GM13977 (cell line): ENCODE measurements at regions not wholly inside any gene's neighbourhood (a gene's known extent, or its start where the extent isn't known, plus 50 kb on each side); places are given as distances from the start of the nearest gene placed in this dataset.

Source experiments
- DNase-seq: peaks from one replicate; pipeline ENCODE4 v3.0.0; 2012; ENCODE audit warnings: low spot score
- in situ Hi-C: fragments of 300-500 bp; cut with MboI; formaldehyde crosslinking; loops from one replicate; pipeline ENCODE4 v1.12.0; 2022; ENCODE audit warnings: low sequenced_read_pairs, low pct_unique_long_range_greater_than_20kb, mixed read lengths, inconsistent platforms; ENCODE audit not compliant: unreplicated experiment
- TF ChIP-seq, protein P1 (sequence below): IDR thresholded peaks from 2 replicates; pipeline ENCODE4 v1.5.1; 2012; ENCODE audit warnings: mild to moderate bottlenecking, control low read depth; ENCODE audit not compliant: insufficient read depth; ENCODE audit errors: extremely low read depth, missing control alignments

GRCh38 chr1:68615312-68615711 is 118.4 kb upstream of the DEPDC1 start:
- no peak for DNase-seq
- TF ChIP-seq, protein P1, sequence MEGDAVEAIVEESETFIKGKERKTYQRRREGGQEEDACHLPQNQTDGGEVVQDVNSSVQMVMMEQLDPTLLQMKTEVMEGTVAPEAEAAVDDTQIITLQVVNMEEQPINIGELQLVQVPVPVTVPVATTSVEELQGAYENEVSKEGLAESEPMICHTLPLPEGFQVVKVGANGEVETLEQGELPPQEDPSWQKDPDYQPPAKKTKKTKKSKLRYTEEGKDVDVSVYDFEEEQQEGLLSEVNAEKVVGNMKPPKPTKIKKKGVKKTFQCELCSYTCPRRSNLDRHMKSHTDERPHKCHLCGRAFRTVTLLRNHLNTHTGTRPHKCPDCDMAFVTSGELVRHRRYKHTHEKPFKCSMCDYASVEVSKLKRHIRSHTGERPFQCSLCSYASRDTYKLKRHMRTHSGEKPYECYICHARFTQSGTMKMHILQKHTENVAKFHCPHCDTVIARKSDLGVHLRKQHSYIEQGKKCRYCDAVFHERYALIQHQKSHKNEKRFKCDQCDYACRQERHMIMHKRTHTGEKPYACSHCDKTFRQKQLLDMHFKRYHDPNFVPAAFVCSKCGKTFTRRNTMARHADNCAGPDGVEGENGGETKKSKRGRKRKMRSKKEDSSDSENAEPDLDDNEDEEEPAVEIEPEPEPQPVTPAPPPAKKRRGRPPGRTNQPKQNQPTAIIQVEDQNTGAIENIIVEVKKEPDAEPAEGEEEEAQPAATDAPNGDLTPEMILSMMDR, result no peak
- in situ Hi-C loops, result no loop called here

- in situ Hi-C loops, result no loop called here
- DNase-seq, result no peak
- TF ChIP-seq, protein P1, result no peak
These were observed 121.1 kb upstream of the DEPDC1 start for GRCh38 chr1:68617942-68618341.

- in situ Hi-C loops, result no loop called here
- TF ChIP-seq, protein P1, result no peak
- DNase-seq, result no peak
These were observed 123.7 kb upstream of the DEPDC1 start for GRCh38 chr1:68620571-68620970.

DNA sequence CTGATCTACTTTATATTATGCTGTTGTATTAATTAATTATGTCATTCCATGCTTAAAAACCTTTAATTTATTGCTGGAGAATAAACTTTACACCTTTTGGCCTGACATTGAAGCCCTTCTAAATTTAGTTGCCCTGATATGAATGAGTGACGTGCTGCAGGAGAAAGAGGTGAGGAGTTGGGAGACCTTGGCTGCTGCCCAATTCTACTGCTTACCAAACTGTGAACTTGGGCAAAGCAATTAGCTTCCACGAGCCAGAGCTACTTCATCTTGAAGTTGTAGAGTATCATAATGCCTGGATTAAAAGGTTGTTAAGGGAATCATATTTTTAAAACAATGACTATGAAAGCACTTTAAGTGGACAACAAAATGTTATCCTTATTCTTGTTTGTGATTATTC is 126.8 kb upstream of the DEPDC1 start:
- TF ChIP-seq, protein P1, result no peak
- in situ Hi-C loops, result no loop called here
- no peak for DNase-seq

- in situ Hi-C loops, result no loop called here
- TF ChIP-seq, protein P1, result no peak
- DNase-seq, result no peak
These were observed 127.4 kb upstream of the DEPDC1 start for GRCh38 chr1:68624233-68624632.

DNA sequence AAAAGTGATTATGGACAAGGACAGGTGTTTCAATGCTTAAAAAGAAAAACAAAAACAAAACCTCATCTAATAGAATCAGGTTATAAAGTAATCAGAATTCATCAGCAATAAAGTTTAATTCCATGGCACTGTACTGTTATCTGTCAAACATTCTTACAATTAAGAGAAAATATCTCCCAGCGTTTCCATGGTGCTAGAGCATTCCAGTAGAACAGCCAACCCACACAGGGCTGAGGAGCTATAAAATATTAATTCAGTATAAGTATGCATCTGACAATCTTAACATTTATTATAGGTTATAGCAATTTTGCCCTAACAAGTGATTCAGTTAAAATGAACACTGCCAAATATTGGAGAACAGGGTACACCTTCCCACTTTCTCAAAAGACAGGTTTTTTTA is 128.7 kb upstream of the DEPDC1 start:
- TF ChIP-seq, protein P1, result no peak
- in situ Hi-C loops, result no loop called here
- no peak for DNase-seq

GRCh38 chr1:68633141-68633919 is 136.4 kb upstream of the DEPDC1 start:
- DNase-seq, result peak; percentile 2
- TF ChIP-seq, protein P1, result no peak
- in situ Hi-C loops, result no loop called here
